Urothelium cell line (cell line): ENCODE measurements at regions not wholly inside any gene's neighbourhood (a gene's known extent, or its start where the extent isn't known, plus 50 kb on each side); places are given as distances from the start of the nearest gene placed in this dataset.

ENCODE experiments used
- DNase-seq: peaks from one replicate; pipeline ENCODE4 v3.0.0; 2011; ENCODE audit warnings: low spot score, mixed read lengths
- FAIRE-seq: peaks from 2 replicates; lab custom pipeline; 2011; peaks lifted over from hg19 to GRCh38; lab: Jason Lieb, UNC

DNA sequence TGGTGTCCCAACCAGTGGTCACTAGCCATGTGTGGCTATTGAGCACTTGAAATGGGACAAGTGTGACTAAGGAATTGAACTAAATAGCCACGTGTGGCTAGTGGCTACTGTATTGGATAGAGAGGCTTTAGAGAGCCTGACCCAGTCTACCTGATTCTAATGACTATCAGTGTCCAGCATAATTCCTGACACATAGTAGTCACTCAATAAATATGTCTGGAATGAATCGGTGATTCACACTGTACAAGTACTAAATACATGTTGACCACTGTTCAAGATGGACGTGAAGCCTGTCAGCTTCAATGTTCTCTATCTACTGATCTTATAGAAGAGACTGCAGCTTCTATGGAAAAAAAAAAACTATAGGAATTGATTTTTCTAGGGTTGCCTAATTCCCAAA is 57.7 kb upstream of the MAST4 start:
- no peak for FAIRE-seq

DNA sequence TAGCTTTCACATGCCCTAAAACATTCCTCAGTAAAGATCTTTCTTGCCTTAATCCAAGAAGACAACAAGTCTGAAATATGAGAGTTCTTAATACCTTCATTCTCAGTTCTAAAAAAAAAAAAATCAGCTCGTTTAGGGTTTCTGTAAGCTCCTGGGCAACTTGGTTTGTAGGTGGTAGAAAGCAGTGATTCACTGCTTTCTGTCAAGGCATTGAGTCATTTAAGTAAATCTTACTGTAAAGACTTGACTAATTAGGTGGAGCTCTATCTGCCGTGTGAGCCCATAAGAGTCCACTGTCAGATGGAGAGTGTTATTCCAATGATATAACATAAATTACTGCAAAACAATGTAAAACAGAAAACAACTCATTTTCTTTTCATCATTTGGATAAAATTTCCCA is 56.1 kb upstream of the MAST4 start:
- FAIRE-seq (no peak), DNase-seq (no peak)

More for the DNA sequence above, 57.7 kb upstream of the MAST4 start:
- DNase-seq, result no peak

DNA sequence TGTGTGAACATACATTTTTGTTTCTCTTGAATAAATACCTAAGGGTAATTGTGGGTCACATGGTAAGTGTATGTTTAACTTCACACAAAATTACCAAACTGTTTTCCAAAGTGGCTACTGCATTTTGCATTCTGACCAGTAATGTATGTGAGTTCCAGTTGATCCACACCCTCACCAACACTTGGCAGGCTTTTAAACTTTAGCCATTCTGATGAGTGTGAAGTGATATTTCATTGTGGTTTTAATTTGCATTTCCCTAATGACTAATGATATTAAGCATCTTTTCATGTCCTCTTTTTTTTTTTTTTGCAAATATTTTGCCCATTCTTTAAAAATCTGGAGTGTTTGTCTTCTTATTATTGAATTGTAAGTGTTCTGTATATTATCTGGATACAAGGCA is 53.5 kb upstream of the MAST4 start:
- FAIRE-seq, result no peak
- DNase-seq, result no peak
